ENCODE measurements at regions not wholly inside any gene's neighbourhood (a gene's known extent, or its start where the extent isn't known, plus 50 kb on each side); places are given as distances from the start of the nearest gene placed in this dataset.

GRCh38 chr2:57570961-57571360, 475.6 kb upstream of the VRK2 start:
- TF ChIP-seq CTCF (IDR thresholded peaks at IDR 0.05; ENCODE audit: poor library complexity) (no peak), EZH2 (IDR thresholded peaks at IDR 0.05; ENCODE audit: borderline replicate concordance) (no peak)

Measured in hepatocyte (in vitro differentiated cells).